K562 (cell line): ENCODE measurements at regions not wholly inside any gene's neighbourhood (a gene's known extent, or its start where the extent isn't known, plus 50 kb on each side); places are given as distances from the start of the nearest gene placed in this dataset.

Experiments
- JUND ChIP-seq, 2 experiments: IDR thresholded peaks; 2 replicates in 1 of 2; 3 replicates in 1 of 2; pipeline ENCODE4 v1.6.1; 2011; ENCODE audit warnings: borderline replicate concordance in 2 of 2, low read depth in 2 of 2, low read length in 2 of 2, improper control_type of control experiment in 1 of 2, missing biosample characterization in 1 of 2, missing genetic modification characterization in 1 of 2, missing genetic modification reagents in 1 of 2
- MEIS2 ChIP-seq: fragments of 450-650 bp; IDR thresholded peaks from 2 replicates; pipeline ENCODE4 v1.6.1; 2014; ENCODE audit warnings: mild to moderate bottlenecking; ENCODE audit not compliant: partially characterized antibody
- SP1 ChIP-seq: sonication (generic); formaldehyde crosslinking; IDR thresholded peaks from 2 replicates; pipeline ENCODE4 v1.8.1; 2022; ENCODE audit warnings: mild to moderate bottlenecking, missing genetic modification reagents
- TF ChIP-seq, protein P1 (sequence below): sonication (generic); formaldehyde crosslinking; IDR thresholded peaks from 2 replicates; pipeline ENCODE4 v1.8.1; 2023; ENCODE audit warnings: mild to moderate bottlenecking, missing genetic modification reagents
- TF ChIP-seq, protein P2 (sequence below), 2 experiments: fragments of 250-450 bp in 1 of 2; fragments of 450-650 bp in 1 of 2; sonication (Bioruptor Pico) in 1 of 2; IDR thresholded peaks; 2 replicates each; pipeline versions ENCODE4 v1.6.1 to v1.8.0; 2016 to 2021; ENCODE audit warnings: mild to moderate bottlenecking in 2 of 2, moderate library complexity in 2 of 2, missing compliant biosample characterization in 1 of 2, missing genetic modification characterization in 1 of 2
- TF ChIP-seq, protein P3 (sequence below), 3 experiments: IDR thresholded peaks in 2 of 3; conservative IDR thresholded peaks in 1 of 3; 2 replicates each; pipeline ENCODE4 v1.5.1; 2011 to 2012; ENCODE audit warnings: low read length in 3 of 3, mild to moderate bottlenecking in 3 of 3, control low read depth in 2 of 3, improper control_type of control experiment in 1 of 3, inconsistent platforms in 1 of 3, low read depth in 1 of 3, mixed read lengths in 1 of 3, moderate library complexity in 1 of 3; ENCODE audit not compliant: insufficient read depth in 2 of 3

GRCh38 chrX:112473654-112474053 lies 206.1 kb downstream of the LHFPL1 start:
- TF ChIP-seq SP1: no peak
- TF ChIP-seq, protein P1, sequence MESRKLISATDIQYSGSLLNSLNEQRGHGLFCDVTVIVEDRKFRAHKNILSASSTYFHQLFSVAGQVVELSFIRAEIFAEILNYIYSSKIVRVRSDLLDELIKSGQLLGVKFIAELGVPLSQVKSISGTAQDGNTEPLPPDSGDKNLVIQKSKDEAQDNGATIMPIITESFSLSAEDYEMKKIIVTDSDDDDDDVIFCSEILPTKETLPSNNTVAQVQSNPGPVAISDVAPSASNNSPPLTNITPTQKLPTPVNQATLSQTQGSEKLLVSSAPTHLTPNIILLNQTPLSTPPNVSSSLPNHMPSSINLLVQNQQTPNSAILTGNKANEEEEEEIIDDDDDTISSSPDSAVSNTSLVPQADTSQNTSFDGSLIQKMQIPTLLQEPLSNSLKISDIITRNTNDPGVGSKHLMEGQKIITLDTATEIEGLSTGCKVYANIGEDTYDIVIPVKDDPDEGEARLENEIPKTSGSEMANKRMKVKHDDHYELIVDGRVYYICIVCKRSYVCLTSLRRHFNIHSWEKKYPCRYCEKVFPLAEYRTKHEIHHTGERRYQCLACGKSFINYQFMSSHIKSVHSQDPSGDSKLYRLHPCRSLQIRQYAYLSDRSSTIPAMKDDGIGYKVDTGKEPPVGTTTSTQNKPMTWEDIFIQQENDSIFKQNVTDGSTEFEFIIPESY (CRISPR knock-in tag): no peak
- TF ChIP-seq, protein P2, sequence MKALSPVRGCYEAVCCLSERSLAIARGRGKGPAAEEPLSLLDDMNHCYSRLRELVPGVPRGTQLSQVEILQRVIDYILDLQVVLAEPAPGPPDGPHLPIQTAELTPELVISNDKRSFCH (CRISPR knock-in tag; IDR thresholded peaks at IDR 0.05): no peak
- TF ChIP-seq, protein P2 (tag; IDR thresholded peaks at IDR 0.05): no peak
- no peak for TF ChIP-seq MEIS2
- TF ChIP-seq, protein P3, sequence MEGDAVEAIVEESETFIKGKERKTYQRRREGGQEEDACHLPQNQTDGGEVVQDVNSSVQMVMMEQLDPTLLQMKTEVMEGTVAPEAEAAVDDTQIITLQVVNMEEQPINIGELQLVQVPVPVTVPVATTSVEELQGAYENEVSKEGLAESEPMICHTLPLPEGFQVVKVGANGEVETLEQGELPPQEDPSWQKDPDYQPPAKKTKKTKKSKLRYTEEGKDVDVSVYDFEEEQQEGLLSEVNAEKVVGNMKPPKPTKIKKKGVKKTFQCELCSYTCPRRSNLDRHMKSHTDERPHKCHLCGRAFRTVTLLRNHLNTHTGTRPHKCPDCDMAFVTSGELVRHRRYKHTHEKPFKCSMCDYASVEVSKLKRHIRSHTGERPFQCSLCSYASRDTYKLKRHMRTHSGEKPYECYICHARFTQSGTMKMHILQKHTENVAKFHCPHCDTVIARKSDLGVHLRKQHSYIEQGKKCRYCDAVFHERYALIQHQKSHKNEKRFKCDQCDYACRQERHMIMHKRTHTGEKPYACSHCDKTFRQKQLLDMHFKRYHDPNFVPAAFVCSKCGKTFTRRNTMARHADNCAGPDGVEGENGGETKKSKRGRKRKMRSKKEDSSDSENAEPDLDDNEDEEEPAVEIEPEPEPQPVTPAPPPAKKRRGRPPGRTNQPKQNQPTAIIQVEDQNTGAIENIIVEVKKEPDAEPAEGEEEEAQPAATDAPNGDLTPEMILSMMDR (IDR thresholded peaks at IDR 0.05 in 2 of 3, conservative IDR thresholded peaks at IDR 0.05 in 1 of 3; ENCODE audit: insufficient read depth in 2 of 3, low read depth in 1 of 3, low read length in 3 of 3): no peak
- TF ChIP-seq JUND (IDR thresholded peaks at IDR 0.05; ENCODE audit: borderline replicate concordance, low read depth, low read length): no peak
- no peak for TF ChIP-seq JUND (tag; IDR thresholded peaks at IDR 0.05; ENCODE audit: borderline replicate concordance, low read depth, low read length)
